ENCODE measurements at regions not wholly inside any gene's neighbourhood (a gene's known extent, or its start where the extent isn't known, plus 50 kb on each side); places are given as distances from the start of the nearest gene placed in this dataset.

GRCh38 chr16:6735631-6736030, 597.0 kb upstream of the RBFOX1 start:
- no peak for TF ChIP-seq POLR2A (IDR thresholded peaks at IDR 0.05)
- no peak for TF ChIP-seq CTCF (IDR thresholded peaks at IDR 0.05 in 4 of 5, conservative IDR thresholded peaks at IDR 0.05 in 1 of 5)
